ENCODE measurements at regions not wholly inside any gene's neighbourhood (a gene's known extent, or its start where the extent isn't known, plus 50 kb on each side); places are given as distances from the start of the nearest gene placed in this dataset.
"Not testable (repeated sequence)": the region's sequence is repeated elsewhere in the genome, so short reads cannot be mapped to it uniquely, and the experiment has no call there.

DNA sequence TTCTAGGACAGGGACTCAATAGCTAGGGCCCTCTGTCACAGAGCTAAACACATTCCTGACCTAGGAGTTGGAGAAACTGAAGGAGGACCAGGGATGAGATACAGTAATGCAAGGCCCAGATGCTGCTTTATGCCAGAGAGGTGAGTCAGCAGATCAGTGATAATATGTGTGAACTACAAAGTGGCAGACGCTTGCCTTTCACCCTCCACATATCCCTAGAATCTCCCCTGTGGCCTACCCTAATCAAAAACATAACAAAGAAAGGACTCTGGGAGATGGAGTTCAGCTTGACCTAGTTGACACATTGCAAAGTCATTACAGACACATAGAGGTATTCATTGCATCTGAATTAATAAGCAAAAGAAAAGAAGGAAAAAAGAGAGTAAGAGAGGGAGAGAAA, 417.6 kb upstream of the DYNLRB2 start:
- DNase-seq (ENCODE audit: low read depth in 2 of 2), result no peak

DNA sequence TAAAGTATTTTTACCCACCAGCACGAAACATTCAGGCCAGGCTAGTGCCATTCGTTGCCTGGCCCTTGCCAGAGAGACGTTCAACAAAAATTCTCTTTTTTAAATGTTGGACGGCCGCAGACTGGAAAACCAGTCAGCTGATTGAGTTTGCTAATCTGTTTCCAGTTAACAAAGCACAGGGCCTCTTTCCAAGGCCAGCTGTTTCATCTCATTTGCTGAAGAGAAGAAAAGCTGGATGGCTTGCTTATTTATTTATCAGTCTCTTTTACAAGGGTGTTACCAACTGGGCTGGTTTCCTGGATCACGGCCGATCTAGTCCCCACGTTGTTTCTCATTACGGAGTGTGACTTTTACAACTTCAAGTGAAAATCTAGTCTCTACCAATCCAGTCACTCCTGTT, 418.7 kb upstream of the DYNLRB2 start:
- no peak for DNase-seq (ENCODE audit: low read depth in 2 of 2)

DNA sequence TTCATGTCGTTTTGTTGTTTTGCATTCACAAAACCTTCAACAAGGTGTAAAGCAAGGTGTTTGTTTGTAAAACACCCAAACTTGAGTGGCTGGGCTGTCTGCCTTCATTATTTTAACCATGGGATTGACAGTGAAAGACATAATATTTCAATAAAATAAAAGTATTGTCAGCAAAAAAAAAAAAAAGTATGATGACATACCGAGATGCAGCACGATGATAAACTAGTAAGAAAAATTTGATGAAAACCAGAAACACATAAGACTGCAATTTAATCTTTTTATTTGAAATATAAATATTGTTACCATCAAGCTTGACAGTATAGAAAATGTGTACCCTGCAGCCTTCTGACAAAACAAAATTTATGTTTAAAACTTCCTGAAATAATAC, 419.3 kb upstream of the DYNLRB2 start:
- DNase-seq (ENCODE audit: low read depth in 2 of 2), result no peak

DNA sequence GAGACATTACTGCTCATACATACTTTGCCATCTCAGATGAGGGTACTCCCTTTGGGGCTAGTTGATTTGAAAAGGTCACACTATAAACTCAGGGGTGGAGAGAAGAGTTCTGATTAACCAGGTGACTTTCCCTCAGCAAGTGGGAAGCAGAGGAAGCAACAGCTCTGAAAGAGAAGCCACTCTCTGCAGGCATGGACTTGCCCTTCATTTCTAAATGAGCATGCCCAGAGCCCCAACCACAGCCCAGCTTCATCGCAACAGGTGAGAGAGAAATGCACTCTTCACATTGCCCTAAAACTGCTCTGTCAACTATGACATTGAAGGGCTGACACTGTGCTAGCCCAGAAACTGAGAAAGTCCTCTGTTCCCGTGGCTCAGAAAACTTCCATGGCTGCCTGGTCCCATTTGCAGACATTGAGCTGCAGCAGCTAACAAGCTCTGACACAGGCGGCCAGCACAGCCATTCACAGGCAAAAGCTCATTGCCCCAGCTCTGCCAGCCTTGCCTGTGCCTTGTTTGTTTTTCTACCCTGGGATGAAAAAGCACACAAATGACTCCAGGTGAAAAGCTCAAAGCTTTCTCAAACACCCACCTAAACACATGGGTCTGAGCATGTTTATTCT, 419.8 kb upstream of the DYNLRB2 start:
- DNase-seq (ENCODE audit: low read depth in 2 of 2), result no peak

DNA sequence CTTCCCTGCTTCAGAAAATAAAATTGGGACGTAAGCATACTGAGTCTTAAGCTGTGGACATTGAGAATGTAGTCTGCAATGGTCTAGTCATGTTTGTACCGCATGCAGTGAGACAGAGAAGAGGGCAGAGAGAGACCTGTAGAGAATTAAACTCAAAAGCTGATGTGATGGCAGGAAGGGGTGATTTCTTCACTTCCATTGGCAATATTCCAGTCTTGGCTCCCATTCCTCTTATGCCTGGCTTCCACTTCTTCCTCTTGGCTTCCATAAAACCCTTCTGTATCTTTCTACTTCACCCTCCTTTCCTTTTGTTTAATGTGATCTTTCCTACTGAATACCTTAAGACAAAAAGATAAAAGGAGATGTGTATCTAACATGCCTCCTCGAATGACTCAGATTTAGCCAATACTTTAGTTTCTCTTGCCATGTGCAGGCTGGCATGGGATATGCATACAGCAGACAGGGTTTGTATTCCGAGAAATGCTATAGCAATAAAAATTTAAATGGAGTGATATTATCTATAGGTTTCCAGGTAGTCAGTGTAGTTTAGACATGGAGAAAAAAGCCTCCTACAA, 423.1 kb upstream of the DYNLRB2 start:
- no peak for DNase-seq (ENCODE audit: low read depth in 2 of 2)

DNA sequence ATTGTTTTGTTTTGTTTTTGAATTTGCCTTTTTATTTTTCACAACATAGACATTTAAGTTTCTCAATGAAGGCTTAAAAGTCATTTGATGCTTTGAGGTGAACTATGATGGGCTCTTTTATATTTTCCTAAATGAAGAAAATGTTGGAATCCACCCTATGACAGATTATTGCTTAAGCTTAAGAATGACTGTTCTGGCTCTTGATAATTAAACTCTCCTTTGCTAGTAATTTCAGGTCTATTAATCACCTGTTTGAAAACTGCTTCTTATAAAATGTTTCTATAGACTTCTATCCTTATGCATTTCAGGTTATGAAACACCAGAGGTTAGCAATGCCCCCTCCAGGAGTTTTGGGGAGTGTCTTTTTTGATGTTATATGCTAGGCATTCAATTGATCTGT, 424.1 kb upstream of the DYNLRB2 start:
- DNase-seq (ENCODE audit: low read depth in 2 of 2), result no peak

DNA sequence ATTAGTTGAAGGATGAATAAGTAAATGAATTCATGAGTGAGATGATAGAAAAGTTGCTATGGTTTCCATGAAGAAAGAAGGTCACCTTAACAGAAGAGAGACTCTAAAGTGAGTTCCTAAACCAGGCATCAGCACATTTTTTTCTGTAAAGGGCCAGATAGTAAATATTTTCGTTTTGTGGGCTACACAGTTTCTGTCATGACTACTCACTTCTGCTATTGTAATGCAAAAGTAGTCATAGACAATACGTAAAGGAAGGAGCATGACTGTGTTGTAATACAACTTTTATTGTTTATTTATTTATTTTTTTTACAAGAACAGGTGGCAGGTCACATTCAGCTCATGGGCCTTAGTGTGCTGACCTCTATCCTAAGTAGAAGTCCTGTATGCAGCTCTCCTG, 426.1 kb upstream of the DYNLRB2 start:
- DNase-seq (ENCODE audit: low read depth in 2 of 2), result no peak

DNA sequence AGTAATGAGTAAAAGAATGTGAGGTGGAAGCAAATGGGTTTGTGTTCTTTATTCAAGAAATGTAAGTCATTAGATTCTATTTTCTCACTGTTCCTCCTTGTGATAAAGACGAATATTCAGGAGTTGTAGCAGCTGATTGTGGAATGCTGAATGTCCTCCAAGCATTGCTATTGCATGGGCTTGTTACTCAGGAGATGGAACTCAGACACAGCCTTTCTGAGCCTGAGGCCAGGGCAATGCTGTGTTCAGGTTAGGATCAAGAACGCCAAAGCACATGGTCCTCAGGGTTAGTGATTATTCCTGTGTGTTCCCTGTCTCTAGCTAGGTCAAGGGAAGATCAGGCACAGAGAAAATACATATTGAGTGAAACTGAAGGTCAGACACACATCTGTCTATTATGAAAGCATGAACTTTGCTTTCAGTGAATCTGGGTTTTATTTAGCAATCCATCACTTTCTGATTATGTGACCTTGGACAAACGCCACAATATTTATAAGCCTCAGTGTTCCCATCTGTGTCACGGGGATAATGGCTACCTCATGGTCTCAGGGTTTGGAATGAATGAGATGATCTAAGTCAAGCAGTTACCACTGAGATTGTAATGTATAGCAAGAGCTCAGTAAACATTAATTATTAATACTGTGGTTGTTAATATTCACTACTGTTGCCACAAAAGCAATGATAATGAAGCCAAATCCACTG, 426.8 kb upstream of the DYNLRB2 start:
- DNase-seq (ENCODE audit: low read depth in 2 of 2), result no peak

DNA sequence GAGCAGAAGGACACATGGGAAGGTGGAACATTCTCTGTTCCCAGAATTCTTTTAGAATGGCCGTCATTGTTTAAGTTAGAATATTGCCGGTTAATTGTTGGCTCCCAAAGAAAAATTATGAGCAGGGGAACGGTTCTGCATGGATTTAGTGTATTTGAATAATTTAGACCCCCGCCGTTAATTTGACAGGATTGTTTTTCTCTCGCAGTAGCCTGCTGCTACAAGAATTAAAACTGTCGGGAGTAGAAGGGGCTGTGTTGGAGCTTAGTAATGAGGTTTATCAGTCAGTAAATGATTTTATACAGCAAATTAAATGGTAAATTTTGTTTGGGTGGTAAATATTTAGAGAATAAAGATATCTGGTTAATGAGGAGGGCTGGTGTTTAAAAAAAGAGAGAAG, 431.2 kb upstream of the DYNLRB2 start:
- DNase-seq (ENCODE audit: low read depth in 2 of 2), result no peak

DNA sequence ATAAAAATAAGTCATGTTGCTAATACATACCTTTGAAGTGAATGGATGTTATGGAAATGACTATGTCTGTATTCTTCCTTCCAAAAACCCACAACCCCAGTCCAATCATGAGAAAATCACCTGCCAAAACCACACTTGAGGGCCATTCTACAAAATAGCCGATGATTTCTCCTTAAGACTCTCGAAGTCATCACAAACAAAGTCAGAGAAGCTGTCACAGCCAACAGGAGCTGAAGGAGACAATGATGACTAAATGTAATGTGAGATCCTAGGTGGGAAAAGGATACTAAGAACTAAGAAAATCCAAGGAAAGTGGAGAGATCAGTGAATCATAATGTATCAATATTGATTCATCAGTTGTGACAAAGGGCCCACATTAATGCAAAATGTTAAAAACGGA, 432.9 kb upstream of the DYNLRB2 start:
- DNase-seq (ENCODE audit: low read depth in 2 of 2), result no peak

DNA sequence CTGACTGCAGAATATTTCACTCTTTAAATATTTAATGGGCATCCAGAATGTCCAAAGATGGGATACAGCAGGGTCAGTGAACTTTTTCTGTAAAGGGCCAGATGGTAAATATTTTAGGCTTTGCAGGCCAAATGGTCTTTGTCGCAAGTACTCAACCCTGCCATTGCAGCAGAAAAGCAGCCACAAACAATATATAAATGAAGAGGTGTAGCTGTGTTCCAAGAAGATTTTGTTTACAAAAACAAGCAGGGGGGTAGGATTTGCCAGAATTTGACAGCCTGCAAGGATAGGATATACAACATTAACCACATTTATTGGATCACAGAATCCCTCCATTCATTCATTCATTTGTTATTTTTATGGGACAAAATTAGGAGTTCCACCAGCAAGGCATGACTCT, 435.0 kb upstream of the DYNLRB2 start:
- DNase-seq (ENCODE audit: low read depth in 2 of 2), result no peak

DNA sequence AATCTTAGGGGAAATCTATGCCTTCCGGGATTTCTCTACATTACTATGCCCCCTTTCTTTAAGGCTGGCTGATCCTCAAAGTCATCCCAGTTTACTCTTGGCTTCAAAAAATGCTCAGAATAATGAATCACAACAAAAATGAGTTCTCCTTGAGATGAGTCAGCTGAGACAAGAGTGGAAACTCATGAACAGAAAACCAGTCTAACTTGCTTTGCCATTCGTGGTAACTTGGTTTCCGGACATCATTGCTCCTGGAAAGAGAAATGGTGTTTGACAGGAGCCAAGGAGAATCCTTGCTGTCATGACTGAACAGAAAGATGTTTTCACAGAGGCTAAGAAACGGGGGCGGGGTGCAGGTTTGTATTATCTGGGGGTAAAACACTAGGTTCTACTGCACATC, 435.6 kb upstream of the DYNLRB2 start:
- no peak for DNase-seq (ENCODE audit: low read depth in 2 of 2)

DNA sequence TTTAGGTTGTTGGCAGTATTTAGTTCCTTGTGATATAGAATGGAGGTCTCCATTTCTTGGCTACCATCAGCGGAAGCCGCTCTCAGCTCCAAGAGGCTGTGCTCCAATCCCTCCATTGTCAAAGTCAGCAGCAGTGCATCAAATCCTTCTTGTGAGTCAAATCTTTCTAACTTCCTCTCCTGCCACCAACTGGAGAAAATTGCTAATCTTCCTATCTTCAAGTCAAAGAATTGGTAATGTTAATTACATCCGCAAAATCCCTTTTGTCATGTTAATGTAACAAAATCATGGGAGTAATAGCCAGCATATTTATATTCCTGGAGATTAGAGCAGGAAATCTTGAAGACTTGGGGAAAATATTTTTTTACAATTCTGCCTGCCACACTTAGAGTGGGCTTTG, 436.4 kb upstream of the DYNLRB2 start:
- DNase-seq (ENCODE audit: low read depth in 2 of 2), result no peak

DNA sequence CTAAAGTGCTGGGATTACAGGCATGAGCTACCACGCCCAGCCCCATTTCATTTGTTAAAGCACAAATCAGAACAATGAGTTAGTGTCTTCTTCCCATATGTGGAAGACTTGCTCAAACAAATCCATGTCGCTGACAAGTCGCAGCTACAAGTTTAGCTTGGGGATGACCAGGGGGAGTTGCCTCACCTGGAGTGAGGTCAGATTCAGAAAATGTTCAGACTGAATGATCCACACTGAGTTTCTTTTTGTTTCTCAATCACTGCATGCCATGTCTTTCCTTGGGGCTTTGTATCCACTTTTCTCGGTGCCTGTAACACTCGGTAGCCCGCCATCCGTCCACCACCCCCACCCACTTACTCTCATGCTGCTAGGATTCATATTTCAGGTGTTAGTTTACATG, 437.3 kb upstream of the DYNLRB2 start:
- no peak for DNase-seq (ENCODE audit: low read depth in 2 of 2)

DNA sequence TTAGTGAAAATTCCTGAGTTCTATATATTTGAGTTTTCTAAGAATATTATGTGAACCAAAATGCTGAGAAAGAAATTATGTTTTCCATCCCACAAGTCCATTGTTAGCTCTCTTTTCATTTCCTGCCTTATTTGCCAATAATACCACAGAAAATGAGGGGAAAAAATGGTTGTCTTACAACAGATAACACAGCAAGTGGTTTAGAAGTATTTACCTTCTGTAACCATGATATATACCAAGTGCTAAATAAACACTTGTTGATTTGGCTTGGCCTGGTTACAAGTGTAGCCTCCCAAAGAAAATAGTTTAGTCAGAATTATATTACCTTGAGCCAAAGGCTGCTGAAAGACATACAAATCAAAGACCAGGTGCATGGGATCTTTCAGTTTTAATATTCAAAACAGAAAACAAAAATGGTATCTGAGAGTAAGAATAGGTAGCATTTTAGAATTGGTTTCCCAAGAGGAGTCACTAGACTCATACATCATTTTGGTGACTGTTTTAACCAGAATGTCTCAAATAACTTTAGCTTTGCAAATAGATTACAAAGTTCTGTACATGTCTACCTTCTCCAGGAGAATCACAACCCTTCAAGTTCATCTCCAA, 439.8 kb upstream of the DYNLRB2 start:
- no peak for DNase-seq (ENCODE audit: low read depth in 2 of 2)

DNA sequence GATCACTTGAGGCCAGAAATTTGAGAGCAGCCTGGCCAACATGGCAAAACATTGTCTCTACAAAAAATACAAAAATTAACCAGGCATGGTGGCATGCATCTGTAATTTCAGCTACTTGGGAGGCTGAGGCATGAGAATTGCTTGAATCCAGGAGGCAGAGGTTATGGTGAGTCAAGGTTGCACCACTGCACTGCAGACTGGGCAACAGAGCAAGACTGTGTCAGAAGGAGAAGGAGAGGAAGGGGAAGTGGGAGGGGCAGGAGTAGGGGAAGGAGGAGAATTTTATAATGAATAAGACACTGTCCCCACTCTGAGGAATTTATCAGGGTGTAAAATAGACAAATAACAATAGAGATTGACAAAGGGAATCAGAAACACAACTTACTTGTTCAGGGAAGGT, 440.6 kb upstream of the DYNLRB2 start:
- DNase-seq (ENCODE audit: low read depth in 2 of 2), result no peak

DNA sequence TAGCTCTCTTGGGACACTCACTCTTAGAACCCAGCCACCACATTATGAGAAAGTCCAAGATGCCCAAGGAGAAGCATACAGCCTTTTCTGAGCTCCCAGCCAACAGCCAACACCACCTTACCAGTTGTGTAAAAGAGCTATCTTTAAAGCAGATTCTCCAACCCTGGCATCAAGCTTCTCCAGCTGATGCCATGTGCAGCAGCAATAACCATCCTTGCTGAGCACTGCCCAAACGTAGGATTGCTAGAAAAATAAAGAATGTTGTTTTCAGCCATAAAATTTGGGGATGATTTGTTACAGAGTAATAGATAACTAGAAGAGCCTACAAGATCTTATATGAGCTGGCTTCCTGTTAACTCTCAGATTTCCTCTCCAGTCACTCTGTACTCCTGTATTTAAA, 443.7 kb upstream of the DYNLRB2 start:
- no peak for DNase-seq (ENCODE audit: low read depth in 2 of 2)

DNA sequence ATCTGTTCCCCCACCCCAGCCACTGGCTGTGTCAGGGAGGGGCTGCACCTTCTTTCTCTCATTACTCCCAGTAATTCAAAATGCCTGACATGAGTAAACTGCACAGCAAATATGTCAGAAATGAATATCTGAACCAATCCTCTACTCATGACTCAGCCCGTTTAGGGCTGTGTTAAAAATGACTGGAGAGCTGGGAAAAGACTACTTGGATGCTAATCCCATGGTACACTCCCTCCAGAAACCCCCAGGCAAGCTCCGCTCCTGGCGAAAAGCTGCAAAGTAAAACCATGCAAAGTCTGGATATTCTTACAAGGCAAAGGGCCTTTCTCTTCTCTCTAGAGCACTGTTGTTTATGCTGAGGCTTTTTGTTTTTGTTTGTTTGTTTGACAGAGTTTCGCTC, 448.1 kb upstream of the DYNLRB2 start:
- no peak for DNase-seq (ENCODE audit: low read depth in 2 of 2)

DNA sequence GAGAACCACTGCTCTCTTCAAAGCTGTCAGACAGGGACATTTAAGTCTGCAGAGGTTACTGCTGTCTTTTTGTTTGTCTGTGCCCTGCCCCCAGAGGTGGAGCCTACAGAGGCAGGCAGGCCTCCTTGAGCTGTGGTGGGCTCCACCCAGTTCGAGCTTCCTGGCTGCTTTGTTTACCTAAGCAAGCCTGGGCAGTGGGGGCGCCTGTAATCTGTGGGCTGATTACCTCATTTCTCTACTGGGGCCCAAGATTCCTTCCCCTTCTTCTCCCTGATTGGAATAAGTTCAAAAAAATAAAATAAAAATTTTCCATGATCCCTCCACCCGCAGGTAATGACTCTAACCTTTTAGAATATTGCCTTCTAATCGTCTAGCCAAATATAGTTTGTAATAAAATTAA, 449.3 kb upstream of the DYNLRB2 start:
- DNase-seq (ENCODE audit: low read depth in 2 of 2), result not testable (repeated sequence)

DNA sequence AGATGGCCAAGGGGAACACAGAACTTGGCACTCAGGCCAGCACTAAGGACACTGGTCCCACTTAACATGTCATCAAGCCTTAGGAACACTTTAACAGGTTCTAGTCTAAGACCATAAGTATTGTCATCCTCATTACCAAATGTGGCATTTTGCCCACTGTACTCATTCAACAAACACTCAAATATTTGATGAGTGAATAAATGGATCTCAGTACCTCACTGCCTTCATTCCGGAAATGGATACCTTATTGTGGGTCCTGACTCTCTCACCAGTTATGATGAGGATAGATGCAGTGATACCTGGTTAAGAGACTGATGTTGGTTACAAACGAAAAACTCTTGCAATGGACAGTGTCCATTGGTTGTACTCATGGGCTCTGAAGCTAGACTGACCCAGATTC, 455.2 kb upstream of the DYNLRB2 start:
- no peak for DNase-seq (ENCODE audit: low read depth in 2 of 2)

DNA sequence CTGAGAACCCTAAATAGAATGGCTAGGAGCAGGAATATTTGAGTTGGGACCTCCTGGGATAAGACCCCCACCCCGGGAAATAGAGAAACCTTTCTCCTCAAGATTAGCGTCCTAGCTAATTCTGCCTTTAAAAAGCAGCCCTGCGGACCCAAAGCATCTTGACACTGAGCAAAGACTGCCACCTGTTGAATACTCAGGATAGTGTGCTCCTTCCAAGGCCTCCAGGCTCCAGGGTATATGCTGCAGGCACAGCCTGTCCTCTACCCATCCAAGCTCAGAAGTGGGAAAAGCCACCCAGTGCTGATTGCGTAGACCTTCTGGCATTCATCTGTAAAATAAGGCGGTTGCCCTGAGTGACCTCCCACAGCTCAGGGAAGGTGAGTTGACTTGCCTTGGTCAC, 456.2 kb upstream of the DYNLRB2 start:
- DNase-seq (ENCODE audit: low read depth in 2 of 2), result no peak

DNA sequence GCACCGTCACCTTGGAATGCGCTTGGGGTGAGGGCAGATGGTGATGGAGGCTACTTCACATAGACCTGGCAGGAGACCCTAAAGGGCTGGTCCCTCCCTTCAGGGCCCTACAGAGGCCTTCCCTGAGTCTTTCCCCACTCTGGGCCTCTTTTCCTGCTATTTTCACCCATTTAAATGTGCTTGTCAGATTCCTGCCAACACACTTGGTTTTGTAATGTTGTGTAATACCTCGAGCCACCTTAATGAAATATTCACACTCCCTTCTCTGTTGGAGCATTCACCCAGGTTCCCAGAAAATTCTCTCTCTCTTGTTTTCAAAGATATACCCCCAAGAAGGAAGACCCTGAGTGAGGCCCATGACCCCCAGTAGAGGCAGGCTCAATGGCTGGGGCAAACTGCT, 456.6 kb upstream of the DYNLRB2 start:
- no peak for DNase-seq (ENCODE audit: low read depth in 2 of 2)

DNA sequence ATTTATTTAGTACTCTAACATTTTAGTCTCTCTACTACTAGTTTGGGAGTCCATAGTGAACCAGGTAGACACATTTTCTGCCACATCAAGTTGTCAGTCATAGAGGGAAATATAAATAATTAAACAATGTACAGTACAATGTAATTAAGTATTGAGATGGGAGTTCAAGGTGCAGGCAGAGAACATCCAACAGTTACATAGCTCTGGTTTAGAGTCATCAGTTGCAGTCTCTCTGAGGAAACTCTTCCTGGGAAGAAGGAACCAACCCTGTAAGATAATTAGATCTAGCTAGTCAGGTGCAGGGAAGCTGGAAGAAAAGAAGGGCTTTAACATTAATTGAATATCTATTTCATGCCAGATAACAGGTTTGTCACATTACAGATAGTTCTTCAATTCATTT, 457.9 kb upstream of the DYNLRB2 start:
- no peak for DNase-seq (ENCODE audit: low read depth in 2 of 2)
